Ureter (tissue), 1 donor: ENCODE measurements at regions not wholly inside any gene's neighbourhood (a gene's known extent, or its start where the extent isn't known, plus 50 kb on each side); places are given as distances from the start of the nearest gene placed in this dataset.
"Not testable (repeated sequence)": the region's sequence is repeated elsewhere in the genome, so short reads cannot be mapped to it uniquely, and the experiment has no call there.

Source experiments
- DNase-seq: peaks from one replicate; pipeline ENCODE4 v3.0.0-alpha.2; 2020; ENCODE audit warnings: low spot score
- donor health status: DM: yes; HTN: yes; CAD: no.

DNA sequence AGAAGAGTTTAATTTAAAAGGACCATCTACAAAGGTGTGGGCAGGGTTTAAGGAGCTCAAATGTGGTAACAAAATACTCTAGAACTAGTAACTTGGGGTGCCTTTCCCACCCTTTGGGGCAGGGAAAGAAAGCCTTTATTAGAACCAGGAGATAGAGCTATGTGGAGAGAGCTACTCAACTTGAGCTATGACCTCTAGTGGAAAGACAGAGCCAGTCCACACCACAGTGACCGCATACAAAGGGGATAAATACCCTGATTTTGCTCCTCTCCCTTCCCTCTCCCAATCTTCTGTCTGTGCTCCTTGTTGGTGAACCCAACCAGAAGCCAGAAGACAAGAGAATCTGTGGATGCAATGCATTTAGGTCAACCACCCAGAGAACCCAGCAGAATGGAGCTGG is 54.4 kb upstream of the JAK1 start:
- no peak for DNase-seq

DNA sequence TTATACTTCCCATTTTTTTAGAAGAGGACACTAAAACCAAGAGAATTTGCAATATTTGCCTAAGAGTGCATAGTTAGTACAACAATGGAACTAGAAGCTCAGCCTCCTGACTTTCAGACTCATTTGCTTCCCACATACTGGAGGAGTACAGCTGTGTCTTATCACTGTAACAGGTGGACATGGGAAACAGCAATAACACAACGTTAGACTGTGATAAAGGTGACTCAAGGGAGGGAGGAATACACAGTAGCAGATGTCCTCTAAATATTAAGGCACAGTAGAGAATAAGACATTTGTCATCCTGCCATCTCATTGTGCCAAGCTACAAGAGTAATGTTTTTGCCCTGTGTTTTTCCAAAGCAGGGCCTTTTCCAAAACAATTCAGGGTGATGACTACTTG is 55.4 kb upstream of the JAK1 start:
- no peak for DNase-seq

DNA sequence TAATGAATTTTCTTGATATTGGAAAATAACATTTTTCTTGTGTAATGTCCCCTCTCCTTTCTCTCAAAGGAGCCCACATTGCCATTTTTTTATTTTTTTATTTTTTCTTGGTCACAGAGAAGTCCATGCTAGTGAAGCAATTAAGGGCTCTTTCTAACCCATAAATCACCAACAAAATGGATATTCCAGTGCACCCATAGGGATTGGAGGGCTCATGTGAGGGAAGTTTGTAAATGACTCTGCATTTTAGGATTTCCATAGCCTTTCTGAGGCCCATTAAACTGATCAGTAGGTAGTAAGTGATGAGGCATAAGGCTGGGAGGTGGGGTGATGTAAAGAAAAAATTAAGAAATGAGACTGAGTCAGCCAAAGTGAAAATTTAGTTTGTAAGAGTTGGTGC is 55.9 kb upstream of the JAK1 start:
- no peak for DNase-seq

DNA sequence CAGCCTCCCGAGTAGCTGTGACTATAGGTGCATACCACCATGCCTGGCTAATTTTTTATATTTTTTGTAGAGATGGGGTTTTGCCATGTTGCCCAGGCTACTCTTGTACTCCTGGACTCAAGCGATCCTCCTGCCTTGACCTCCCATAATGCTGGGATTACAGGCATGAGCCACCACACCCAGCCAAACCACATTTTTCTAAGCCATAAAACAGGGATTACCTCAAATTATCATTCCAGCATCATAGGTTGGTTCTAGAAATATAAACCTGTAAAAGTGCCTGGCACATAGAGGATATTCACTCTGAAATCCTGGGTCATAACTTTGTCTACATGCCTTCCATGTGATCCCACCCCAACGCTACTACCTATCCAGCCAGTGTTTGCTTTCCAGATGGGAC is 59.4 kb upstream of the JAK1 start:
- no peak for DNase-seq

DNA sequence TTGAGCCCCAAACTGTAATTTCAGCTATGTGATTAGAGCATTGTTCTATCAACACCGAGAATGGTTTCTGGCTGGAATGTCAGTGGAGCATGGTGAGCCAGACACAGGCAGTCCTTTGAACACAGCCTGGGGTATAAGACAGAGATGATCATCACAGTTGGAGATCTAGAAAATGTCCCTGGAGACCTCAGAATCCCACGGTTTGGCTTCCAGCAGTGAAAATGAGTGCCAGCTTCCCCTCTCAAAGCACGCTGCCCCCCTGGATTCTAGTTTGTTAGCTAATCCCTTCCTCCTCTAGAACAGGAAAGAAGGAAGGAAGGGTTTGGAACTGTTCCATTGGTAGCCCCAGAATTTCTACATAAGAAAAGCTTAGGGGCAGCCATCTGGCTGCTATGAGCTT is 59.9 kb upstream of the JAK1 start:
- DNase-seq, result no peak

DNA sequence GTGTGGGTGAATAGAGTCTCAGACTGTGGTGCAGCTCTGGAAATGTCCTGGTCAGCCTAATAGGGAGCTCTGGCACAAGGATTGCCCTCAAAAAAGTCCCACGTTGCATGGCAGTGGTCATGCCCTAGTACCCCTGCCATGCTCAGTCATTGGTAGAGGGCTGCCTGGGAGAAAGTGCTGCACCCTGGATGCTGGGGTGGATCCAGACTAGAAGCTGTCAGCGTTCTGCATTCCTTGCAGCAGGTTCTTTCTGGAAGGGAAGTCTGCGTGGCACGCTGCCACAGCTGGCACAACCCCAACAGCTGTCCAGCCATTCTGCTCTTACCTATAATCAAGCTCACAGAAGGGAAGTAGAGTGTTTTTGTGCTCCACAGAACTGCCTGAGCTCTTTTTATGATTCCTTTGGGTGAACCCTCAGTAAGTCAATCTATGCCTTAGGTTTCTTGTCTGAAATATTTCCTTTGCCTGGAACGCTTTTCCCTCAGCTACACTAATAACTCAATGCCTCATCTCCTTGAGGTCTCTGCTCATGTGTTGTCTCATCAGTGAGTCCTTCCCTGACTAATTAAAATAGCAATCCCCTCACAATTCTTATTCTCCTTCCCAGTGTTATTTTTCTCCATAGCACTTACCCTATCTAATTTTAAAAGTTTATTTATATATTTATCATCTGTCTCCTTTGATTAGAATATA is 61.5 kb upstream of the JAK1 start:
- peak; percentile 70 for DNase-seq

DNA sequence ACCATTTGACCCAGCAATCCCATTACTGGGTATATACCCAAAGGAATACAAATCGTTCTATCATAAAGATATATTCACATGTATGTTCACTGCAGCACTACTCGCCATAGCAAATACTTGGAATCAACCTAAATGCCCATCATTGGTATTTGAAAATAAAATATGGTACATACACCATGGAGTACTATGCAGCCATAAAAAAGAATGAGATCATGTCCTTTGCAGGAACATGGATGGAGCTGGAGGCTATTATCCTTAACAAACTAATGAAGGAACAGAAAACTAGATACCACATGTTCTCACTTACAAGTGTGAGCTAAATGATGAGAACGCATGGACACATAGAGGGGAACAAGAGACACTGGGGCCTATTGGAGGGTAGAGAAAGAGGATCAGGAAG is 63.1 kb upstream of the JAK1 start:
- not testable (repeated sequence) for DNase-seq

DNA sequence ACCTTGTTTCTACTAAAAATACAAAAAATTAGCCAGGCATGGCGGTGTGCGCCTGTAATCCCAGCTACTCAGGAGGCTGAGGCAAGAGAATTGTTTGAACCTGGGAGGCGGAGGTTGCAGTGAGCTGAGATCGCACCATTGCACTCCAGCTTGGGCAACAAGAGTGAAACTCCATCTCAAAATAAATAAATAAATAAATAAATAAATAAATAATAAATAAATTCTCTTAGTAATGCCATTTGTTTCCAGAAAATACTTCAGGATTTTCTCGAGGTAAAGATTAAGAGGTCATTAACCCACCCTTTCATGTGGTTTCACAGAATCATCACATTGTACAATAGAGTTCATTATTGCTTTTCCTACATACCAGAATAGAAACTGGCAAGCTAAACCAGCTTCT is 68.5 kb upstream of the JAK1 start:
- not testable (repeated sequence) for DNase-seq

DNA sequence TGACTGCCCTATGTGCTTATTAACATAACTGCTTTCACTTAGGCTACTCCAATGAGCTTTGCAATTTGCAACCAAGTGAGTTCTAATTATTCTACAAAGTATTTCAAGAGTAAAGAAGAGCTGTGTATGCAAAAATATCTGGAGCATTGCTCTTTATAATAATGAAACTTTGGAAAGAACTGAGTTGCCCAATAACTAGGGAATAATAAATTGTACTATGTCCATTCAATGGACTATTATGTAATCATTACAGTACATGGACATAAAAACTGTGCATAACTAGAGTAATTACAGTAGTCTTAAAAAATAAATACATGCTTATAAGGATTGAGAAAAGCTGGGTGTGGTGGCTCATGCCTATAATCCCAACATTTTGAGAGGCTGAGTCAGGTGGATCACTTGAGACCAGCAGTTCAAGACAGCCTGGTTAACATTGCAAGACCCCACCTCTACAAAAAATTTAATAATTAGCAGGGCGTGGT is 70.3 kb upstream of the JAK1 start:
- DNase-seq, result no peak

DNA sequence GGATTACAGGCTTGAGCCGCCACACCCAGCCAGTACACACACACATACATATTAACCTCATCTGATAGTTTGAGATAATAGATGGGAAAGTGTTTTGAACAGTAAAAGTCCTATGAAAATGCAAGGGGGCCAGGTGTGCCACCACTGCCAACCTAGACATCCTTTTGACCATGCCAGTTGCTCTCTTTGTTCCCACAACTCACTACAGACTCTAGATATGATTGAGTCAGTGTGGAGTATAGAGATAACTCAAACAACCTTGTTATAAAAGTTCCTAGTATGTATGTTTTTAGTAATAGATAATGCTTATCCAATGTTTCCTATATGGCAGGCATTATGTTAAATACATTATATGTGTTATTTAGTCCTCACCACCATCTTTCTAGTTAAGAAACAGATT is 72.7 kb upstream of the JAK1 start:
- DNase-seq, result no peak

DNA sequence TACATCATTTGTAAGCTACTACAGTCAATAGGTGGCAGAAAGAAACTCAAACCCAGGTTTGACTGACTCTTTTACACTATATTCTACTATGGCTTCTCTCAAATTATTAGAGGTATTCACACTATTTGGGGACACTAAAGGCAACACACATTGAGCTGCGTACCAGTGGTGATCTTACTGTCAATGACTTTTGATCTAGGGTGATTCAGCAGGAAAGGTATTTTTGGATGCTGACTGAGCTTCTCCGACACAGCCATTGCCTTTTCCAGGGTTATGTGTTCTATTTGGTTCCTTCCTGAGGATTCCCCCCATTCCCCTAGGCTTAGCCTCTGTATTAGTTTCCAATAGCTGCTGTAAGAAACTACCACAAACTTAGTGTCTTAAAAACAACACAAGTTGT is 73.2 kb upstream of the JAK1 start:
- DNase-seq, result no peak

DNA sequence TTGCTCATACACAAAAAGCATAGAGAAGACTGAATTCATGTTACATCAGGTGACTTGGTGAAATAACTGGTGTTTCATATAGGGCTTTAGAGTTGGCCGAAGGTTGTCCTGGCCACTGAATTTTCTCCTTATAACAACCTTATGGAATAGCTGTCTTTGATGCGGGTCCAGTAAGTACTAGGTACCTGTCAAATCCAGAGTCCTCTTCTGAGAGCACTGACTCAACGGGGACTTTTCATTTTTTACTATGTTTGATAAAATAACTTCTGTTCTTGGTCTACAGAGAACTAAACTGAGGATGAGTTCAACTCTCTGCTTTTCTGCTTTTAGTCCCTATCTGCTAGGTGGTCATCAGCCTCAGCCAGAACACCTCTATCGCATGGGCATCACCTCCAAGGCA is 76.1 kb upstream of the JAK1 start:
- DNase-seq, result no peak

DNA sequence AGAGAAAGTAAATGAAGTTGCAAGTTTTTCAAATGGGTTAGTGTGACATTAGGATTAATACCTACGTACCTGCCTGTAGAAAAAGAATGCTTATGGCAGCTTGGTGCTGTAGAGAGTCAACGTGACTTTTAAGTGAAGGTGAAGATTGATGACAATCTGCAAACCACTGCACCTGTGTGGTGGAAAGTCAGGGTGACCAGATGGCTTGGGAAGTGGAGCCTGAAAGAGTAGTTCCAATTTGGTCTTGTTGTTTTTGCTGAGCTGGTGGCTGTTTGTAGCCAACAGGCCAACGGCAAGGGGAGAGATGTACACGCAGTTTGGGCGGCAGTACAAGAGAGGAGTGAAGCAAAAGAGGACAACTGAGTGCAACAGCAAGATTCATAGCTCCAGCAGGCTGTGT is 78.1 kb upstream of the JAK1 start:
- no peak for DNase-seq

DNA sequence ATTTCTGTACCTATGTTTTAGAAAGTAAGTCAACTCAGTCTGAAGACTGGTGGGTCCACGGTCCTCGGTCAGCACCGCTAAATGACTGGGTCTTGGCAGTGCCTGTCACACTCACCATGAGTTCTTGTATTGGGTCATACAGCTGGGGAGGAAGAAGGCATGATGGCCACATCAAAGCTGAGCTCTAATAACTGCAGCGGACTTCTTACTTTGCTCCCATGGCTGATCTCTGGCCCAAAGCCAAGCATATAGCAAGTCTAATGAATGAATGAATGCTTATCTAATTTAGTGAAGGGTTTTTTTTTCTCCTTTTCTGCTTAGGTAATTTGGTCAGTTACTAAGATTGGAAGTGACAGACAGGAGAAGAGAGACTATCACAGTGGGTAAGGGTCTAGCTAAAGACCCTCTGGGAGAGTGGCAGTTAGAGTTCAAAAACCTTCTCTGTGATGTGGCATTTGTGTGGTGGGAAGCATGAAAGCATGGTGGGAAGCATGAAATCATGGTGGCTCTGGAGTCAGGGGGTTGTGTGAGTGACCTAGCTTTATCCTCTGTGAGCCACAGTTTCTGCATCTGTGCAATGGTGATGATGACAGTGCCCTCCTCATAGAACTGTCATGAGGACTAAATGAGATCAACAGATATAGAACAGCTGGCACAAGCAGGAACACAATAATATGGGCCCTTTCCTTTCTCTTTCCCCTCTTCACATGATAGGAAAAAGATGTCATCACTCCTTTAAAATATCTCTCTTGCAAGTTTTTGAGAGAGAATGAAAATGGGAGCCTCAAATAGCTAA is 78.9 kb upstream of the JAK1 start:
- no peak for DNase-seq

DNA sequence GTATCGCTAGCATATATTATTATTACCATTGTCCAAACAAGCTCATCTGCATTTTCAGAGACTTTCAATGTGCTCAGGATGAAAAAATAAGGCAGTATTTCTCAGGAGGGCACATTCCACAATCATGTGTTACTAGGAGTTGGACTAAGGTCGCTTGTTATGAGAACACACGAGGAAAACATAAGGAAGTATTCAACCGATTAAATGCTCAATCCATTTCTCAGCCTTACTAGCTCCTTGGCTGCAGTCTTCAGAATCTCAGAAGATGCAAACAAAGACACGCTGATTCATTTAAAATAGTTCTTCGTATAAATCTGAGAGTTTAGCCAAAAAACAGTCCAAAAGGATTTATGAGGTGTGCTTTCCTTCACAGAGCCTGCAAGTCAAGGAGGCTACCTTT is 82.0 kb upstream of the JAK1 start:
- no peak for DNase-seq

DNA sequence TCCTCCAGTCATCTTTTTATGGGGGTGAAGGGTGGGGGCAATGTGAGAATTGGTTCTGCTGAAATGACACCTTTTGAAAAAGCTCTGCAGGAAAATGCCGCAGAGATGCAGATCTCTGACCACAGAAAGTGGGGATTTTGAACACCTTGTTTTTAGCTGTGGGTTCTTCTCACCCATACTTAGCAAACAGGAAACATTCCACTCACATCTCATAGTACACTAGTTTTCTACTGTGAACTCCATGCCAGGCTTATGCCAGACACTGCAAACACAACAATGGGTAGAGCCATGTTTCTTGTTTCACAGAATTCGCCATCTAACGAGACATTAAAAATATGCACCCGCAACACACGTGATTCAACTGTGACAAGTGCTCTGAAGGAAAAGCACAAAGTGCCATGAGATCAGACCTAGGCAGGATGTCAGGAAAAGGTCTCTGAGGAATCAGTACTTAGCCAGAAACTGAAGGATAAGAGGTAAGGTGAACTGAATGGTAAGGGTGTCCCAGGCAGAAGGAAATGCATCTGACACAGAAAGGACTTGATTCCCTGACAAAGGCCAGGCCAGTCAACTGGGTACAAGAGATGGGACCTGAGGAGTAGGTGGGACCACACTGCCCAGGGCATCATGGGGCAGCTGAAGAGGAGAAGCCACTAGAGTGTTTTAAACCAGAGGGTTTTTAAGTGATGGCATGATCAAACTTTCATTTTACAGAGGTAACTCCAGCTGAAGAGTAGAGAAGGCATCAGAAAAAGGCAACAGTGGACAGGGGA is 83.8 kb upstream of the JAK1 start:
- no peak for DNase-seq

DNA sequence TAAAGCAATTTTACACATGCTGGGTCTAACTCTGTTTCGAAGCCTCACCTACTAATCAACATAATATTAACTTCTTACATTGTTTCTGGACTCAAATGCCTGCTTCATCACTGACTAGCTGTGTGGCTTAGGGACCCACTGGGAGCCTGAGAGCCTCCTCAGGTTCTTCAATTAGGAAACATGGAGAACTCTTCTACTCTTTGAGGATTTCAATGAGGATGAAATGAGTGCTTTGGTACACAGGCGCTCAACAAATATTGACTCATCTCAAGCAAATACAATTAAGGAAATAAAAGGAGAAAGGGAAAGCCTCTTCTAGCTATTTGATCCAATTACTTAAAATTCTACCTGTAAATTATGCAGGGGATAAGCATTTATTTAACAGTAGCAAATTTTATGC is 84.4 kb upstream of the JAK1 start:
- DNase-seq, result no peak

DNA sequence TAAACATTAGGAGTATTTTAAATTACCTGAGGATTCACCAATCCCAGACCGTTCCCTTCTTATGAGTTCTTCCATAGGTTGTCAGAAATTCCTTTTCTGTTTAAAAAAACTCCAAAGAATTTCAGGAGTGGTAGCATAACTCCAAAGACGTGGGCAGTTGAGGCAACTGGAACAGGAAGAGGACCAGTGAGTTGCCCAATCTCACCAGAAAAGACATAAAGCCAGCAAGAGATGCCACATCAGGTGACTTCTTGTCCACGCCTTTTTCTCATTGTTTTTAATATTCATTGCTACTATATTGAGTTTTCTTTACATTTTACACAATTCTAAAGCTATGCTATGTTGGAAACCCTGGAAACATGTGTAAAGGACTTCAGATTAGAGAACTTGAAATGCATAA is 88.1 kb upstream of the JAK1 start:
- no peak for DNase-seq

DNA sequence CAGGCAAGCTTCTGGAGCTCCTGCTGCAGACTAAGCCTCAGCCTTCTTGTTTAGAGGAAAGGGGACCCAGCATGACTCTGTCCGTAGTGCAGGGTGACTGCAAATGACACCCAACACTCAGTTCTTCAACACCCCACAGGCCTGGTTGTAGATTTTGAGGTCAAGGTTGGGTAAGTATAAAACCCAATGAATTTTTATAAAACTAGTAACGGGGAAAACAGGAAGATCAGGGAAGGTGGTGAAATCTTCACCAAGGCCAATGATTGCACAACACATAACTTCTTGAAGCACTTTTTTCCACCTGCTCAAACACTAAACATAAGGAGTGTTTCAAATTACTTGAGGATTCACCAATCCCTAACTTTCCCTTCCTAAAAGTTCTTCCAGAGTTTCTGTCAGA is 89.4 kb upstream of the JAK1 start:
- DNase-seq, result no peak

DNA sequence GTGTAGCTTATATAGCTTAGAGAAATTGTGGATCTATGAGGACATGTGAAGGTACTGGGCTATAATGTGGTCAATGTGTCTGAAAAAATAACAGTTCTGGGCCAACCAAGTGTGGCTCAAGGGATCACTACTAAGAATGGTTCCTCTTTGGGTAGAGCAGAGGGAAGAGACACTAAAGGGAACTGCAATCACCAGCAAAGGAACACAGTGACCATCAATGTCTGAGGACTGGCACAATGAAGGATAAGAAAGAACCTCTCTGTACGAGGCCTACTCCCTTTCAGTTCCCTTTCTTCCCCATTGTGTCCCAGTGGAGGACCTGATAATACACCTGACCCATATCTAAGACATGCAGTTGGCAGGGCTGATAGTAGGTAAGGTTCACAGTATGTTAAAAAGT is 89.9 kb upstream of the JAK1 start:
- DNase-seq, result no peak

DNA sequence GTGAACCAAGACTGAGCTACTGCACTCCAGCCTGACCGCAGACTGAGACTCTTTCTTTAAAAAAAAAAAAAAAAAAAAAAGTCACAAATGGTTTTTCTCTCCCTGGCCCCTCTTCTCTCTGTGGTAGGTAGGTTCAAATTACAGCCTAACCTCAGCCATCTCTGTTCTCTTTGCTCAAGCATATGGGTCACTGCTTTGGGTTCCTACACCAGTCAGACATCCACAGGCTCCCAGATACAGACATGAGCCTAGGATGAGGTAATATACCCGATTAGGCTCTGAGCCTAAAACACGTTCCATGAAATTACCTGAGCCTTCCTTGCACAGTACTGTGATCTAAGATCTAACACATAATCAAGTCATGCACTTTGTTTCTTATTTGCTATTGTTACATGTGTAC is 90.5 kb upstream of the JAK1 start:
- no peak for DNase-seq

DNA sequence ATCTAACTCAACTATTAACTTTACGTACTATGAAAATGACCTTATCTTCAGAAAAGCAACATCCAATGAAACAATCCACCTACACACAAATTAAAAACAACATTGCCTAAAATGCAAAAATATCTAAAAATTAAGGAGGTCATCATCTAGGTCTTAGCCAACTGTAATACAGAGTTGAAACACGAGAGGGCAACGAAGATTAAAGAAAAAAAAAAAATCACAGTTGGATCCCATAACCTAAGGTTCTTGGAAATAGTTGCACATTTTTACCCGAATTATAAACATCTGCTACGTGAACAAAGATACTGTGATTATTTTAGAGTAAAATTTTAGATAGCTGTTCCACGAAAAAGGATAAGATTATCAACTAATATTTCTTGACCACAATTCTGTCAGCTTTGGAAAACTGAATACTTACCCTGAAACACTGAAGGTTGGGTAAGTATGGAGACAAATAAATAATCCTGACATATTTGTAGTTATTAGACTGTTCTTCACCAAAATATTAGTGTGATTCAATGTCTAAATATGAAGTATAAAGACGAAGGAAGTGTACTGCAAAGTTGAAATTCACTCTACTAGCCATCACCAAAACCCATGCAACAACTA is 88.0 kb upstream of the AK4 start:
- DNase-seq, result no peak
